Neural cell (in vitro differentiated cells): ENCODE measurements at regions not wholly inside any gene's neighbourhood (a gene's known extent, or its start where the extent isn't known, plus 50 kb on each side); places are given as distances from the start of the nearest gene placed in this dataset.

ENCODE experiments used
- CTCF ChIP-seq: fragments of 450-650 bp; IDR thresholded peaks from 2 replicates; pipeline ENCODE4 v1.5.1; 2014; ENCODE audit warnings: antibody characterized with exemption, mild to moderate bottlenecking, moderate library complexity; ENCODE audit not compliant: poor library complexity, severe bottlenecking
- EP300 ChIP-seq: fragments of 450-650 bp; conservative IDR thresholded peaks from 2 replicates; pipeline ENCODE4 v1.6.1; 2014; ENCODE audit warnings: antibody characterized with exemption, mild to moderate bottlenecking, moderate library complexity; ENCODE audit not compliant: poor library complexity, severe bottlenecking
- EZH2 ChIP-seq: fragments of 200-600, 300-800 bp; shearing (Covaris generic), sonication (generic); IDR thresholded peaks from 2 replicates; pipeline ENCODE4 v1.6.1; 2014; ENCODE audit warnings: antibody characterized with exemption, low read length, borderline replicate concordance, mild to moderate bottlenecking; ENCODE audit not compliant: insufficient read depth, poor library complexity, severe bottlenecking
- MXI1 ChIP-seq: fragments of 450-650 bp; conservative IDR thresholded peaks from 2 replicates; pipeline ENCODE4 v1.6.1; 2014; ENCODE audit warnings: antibody characterized with exemption, mild to moderate bottlenecking; ENCODE audit not compliant: poor library complexity, severe bottlenecking
- POLR2AphosphoS5 ChIP-seq: IDR thresholded peaks from 2 replicates; pipeline ENCODE4 v1.6.1; 2012
- RAD21 ChIP-seq: fragments of 450-650 bp; conservative IDR thresholded peaks from 2 replicates; pipeline ENCODE4 v1.6.1; 2014; ENCODE audit warnings: antibody characterized with exemption, mild to moderate bottlenecking, moderate library complexity
- REST ChIP-seq: IDR thresholded peaks from 2 replicates; pipeline ENCODE4 v1.6.1; 2012; ENCODE audit warnings: borderline replicate concordance
- SMC3 ChIP-seq: fragments of 450-650 bp; conservative IDR thresholded peaks from 2 replicates; pipeline ENCODE4 v1.6.1; 2014; ENCODE audit warnings: antibody characterized with exemption, mild to moderate bottlenecking, moderate library complexity; ENCODE audit not compliant: poor library complexity
- TAF1 ChIP-seq: IDR thresholded peaks from 2 replicates; pipeline ENCODE4 v1.6.1; 2012; ENCODE audit warnings: low read depth

GRCh38 chr13:84951128-84951527 lies 848.1 kb downstream of the SLITRK6 start:
- TF ChIP-seq EP300 (no peak), CTCF (no peak), TAF1 (no peak), REST (no peak), EZH2 (no peak), POLR2AphosphoS5 (no peak), RAD21 (no peak), SMC3 (no peak), MXI1 (no peak)
